ENCODE measurements at regions not wholly inside any gene's neighbourhood (a gene's known extent, or its start where the extent isn't known, plus 50 kb on each side); places are given as distances from the start of the nearest gene placed in this dataset.

- DNase-seq, result no peak
Measured at GRCh38 chr3:107062310-107062709, 314.9 kb upstream of the CCDC54 start.

- DNase-seq, result no peak
Measured at GRCh38 chr3:107062787-107063186, 314.5 kb upstream of the CCDC54 start.

- no peak for DNase-seq
Measured at GRCh38 chr3:107063351-107063750, 313.9 kb upstream of the CCDC54 start.

GRCh38 chr3:107064405-107065060, 312.7 kb upstream of the CCDC54 start:
- DNase-seq, result peak; percentile 45

- no peak for DNase-seq
Measured at GRCh38 chr3:107065094-107065861, 312.0 kb upstream of the CCDC54 start.

- DNase-seq, result no peak
Measured at GRCh38 chr3:107067421-107067820, 309.8 kb upstream of the CCDC54 start.

GRCh38 chr3:107068980-107069379, 308.3 kb upstream of the CCDC54 start:
- DNase-seq, result no peak

GRCh38 chr3:107076946-107077345, 300.3 kb upstream of the CCDC54 start:
- no peak for DNase-seq

- DNase-seq, result no peak
Measured at GRCh38 chr3:107077391-107077790, 299.8 kb upstream of the CCDC54 start.

- no peak for DNase-seq
Measured at GRCh38 chr3:107082527-107082926, 294.7 kb upstream of the CCDC54 start.

- no peak for DNase-seq
Measured at GRCh38 chr3:107085261-107085660, 292.0 kb upstream of the CCDC54 start.

- no peak for DNase-seq
Measured at GRCh38 chr3:107092121-107092520, 285.1 kb upstream of the CCDC54 start.

- no peak for DNase-seq
Measured at GRCh38 chr3:107098864-107099263, 278.4 kb upstream of the CCDC54 start.

GRCh38 chr3:107100137-107100536, 277.1 kb upstream of the CCDC54 start:
- no peak for DNase-seq

GRCh38 chr3:107100573-107100972, 276.7 kb upstream of the CCDC54 start:
- no peak for DNase-seq

GRCh38 chr3:107103786-107104185, 273.5 kb upstream of the CCDC54 start:
- DNase-seq, result no peak

- DNase-seq, result no peak
Measured at GRCh38 chr3:107106316-107106715, 270.9 kb upstream of the CCDC54 start.

GRCh38 chr3:107106907-107107306, 270.3 kb upstream of the CCDC54 start:
- no peak for DNase-seq

GRCh38 chr3:107110596-107111305, 266.5 kb upstream of the CCDC54 start:
- DNase-seq, result no peak

GRCh38 chr3:107111872-107112271, 265.4 kb upstream of the CCDC54 start:
- DNase-seq, result no peak

GRCh38 chr3:107112356-107112755, 264.9 kb upstream of the CCDC54 start:
- no peak for DNase-seq

GRCh38 chr3:107116251-107116650, 261.0 kb upstream of the CCDC54 start:
- DNase-seq, result no peak

- DNase-seq, result no peak
Measured at GRCh38 chr3:107117156-107117555, 260.1 kb upstream of the CCDC54 start.
